Osteocyte (in vitro differentiated cells): ENCODE measurements at regions not wholly inside any gene's neighbourhood (a gene's known extent, or its start where the extent isn't known, plus 50 kb on each side); places are given as distances from the start of the nearest gene placed in this dataset.
A peak's percentile ranks its signal among the peaks of the same experiment; 100 is the strongest.
"Not testable (repeated sequence)": the region's sequence is repeated elsewhere in the genome, so short reads cannot be mapped to it uniquely, and the experiment has no call there.

ENCODE experiments used
- DNase-seq: peaks from one replicate; pipeline ENCODE4 v3.0.0; 2021; ENCODE audit warnings: mixed read lengths; ENCODE audit not compliant: unreplicated experiment; ENCODE audit errors: extremely low spot score
- H3K27ac Mint-ChIP-seq: one replicate; pipeline ENCODE4 v1.8.0; 2021; ENCODE audit warnings: mild to moderate bottlenecking, mixed read lengths; ENCODE audit not compliant: unreplicated experiment
- H3K27me3 Mint-ChIP-seq: one replicate; pipeline ENCODE4 v1.8.0; 2021; ENCODE audit warnings: mixed read lengths; ENCODE audit not compliant: unreplicated experiment
- H3K36me3 Mint-ChIP-seq: one replicate; pipeline ENCODE4 v1.8.0; 2021; ENCODE audit warnings: mixed read lengths; ENCODE audit not compliant: unreplicated experiment
- H3K4me1 Mint-ChIP-seq: one replicate; pipeline ENCODE4 v1.8.0; 2021; ENCODE audit warnings: mixed read lengths; ENCODE audit not compliant: unreplicated experiment
- H3K4me3 Mint-ChIP-seq: one replicate; pipeline ENCODE4 v1.8.0; 2021; ENCODE audit warnings: mild to moderate bottlenecking, moderate library complexity, mixed read lengths; ENCODE audit not compliant: unreplicated experiment
- H3K9me3 Mint-ChIP-seq: one replicate; pipeline ENCODE4 v1.8.0; 2021; ENCODE audit warnings: mixed read lengths; ENCODE audit not compliant: unreplicated experiment
- TF ChIP-seq, protein P1 (sequence below): fragments of 200-600 bp; sonication (generic); IDR thresholded peaks from 2 replicates; pipeline ENCODE4 v1.5.0; 2021; ENCODE audit warnings: antibody characterized with exemption, mild to moderate bottlenecking, moderate library complexity

DNA sequence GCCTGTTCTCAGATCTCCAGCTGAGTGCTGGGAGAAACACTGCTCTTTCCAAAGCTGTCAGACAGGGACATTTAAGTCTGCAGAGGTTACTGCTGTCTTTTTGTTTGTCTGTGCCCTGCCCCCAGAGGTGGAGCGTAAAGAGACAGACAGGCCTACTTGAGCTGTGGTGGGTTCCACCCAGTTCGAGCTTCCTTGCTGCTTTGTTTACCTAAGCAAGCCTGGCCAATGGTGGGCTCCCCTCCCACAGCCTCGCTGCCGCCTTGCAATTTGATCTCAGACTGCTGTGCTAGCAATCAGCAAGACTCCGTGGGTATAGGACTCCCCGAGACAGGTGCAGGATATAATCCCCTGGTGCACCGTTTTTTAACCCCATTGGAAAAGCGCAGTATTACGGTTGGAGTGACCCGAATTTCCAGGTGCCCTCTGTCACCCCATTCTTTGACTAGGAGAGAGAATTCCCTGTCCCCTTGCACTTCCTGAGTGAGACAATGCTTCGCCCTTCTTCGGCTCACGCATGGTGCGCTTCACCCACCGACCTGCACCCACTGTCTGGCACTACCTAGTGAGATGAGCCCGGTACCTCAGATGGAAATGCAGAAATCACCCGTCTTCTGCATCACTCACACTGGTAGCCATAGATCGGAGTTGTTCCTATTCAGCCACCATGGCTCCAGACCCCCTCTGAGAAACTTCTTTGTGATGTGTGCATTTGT lies 650.3 kb upstream of the ALG10B start:
- TF ChIP-seq, protein P1, sequence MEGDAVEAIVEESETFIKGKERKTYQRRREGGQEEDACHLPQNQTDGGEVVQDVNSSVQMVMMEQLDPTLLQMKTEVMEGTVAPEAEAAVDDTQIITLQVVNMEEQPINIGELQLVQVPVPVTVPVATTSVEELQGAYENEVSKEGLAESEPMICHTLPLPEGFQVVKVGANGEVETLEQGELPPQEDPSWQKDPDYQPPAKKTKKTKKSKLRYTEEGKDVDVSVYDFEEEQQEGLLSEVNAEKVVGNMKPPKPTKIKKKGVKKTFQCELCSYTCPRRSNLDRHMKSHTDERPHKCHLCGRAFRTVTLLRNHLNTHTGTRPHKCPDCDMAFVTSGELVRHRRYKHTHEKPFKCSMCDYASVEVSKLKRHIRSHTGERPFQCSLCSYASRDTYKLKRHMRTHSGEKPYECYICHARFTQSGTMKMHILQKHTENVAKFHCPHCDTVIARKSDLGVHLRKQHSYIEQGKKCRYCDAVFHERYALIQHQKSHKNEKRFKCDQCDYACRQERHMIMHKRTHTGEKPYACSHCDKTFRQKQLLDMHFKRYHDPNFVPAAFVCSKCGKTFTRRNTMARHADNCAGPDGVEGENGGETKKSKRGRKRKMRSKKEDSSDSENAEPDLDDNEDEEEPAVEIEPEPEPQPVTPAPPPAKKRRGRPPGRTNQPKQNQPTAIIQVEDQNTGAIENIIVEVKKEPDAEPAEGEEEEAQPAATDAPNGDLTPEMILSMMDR = no peak
- peaks cover 29% of the 10 kb centered on the region for H3K9me3 Mint-ChIP-seq
- no peaks in the 10 kb centered on the region for H3K27me3 Mint-ChIP-seq
- peak; percentile 63 for DNase-seq
- peaks cover 4% of the 10 kb centered on the region for H3K36me3 Mint-ChIP-seq
- no peak overlapping the region for H3K27ac Mint-ChIP-seq
- no peaks in the 10 kb centered on the region for H3K4me1 Mint-ChIP-seq
- no peak overlapping the region for H3K4me3 Mint-ChIP-seq

DNA sequence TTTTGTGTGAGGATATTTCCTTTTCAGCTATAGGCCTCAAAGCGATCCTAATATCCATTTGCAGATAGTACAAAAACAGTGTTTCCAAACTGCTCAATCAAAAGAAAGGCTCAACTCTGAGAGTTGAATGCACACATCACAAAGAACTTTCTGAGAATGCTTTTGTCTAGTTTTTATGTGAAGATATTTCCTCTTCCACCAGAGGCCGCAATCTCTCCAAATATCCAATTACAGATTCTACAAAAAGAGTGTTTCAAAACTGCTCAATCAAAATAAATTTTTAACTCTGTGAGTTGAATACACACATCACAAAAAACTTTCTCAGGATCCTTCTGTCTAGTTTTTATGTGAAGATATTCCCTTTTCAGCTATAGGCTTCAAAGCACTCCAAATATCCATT lies 648.0 kb upstream of the ALG10B start:
- DNase-seq, H3K27me3 Mint-ChIP-seq, H3K4me3 Mint-ChIP-seq, H3K27ac Mint-ChIP-seq, H3K36me3 Mint-ChIP-seq, H3K4me1 Mint-ChIP-seq: not testable (repeated sequence)
- H3K9me3 Mint-ChIP-seq = peaks cover 40% of the 10 kb centered on the region

DNA sequence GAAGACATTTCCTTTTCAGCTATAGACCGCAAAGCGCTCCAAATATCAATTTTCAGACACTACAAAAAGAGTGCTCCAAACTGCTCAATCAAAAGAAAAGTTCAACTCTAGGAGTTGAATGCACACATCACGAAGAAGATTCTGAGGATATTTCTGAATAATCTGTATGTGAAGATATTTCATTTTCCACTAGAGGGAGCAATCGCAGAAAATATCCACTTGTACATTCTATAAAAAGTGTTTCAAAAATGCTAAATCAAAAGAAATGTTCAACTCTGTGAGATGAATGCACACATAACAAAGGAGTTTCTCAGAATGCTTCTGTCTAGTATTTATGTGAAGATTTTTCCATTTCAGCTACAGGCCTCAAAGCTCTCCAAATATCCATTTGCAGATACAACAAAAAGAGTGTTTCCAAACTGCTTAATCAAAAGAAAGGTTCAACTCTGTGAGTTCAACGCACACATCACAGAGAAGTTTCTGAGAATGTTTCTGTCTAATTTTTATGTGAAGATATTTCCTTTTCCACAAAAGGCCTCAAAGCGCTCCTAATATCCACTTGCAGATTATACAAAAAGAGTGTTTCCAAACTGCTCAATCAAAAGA lies 643.8 kb upstream of the ALG10B start:
- DNase-seq = no peak

DNA sequence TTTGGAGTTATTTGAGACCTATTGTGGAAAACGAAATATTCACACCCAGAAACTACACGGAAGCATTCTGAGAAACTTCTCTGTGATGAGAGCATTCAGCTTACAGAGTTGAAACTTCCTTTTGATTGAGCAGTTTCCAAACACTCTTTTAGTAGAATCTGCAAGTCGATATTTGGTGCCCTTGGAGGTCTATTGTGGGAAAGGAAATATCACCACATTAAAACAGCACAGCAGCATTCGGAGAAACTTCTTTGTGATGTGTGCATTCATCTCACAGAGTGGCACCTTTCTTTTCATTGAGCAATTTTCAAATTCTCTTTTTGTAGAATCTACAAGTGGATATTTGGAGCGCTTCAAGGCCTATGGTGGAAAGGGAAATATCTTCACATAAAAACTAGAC lies 595.7 kb upstream of the ALG10B start:
- TF ChIP-seq, protein P1 = no peak
- Mint-ChIP-seq H3K4me3 (no peak overlapping the region), H3K36me3 (no peaks in the 10 kb centered on the region), H3K9me3 (peaks cover 20% of the 10 kb centered on the region), H3K4me1 (no peaks in the 10 kb centered on the region), H3K27ac (no peak overlapping the region), H3K27me3 (no peaks in the 10 kb centered on the region)
- DNase-seq = no peak

More for the DNA sequence above, 643.8 kb upstream of the ALG10B start:
- TF ChIP-seq, protein P1 = no peak
- H3K27ac Mint-ChIP-seq = no peak overlapping the region
- no peak overlapping the region for H3K4me3 Mint-ChIP-seq
- no peaks in the 10 kb centered on the region for H3K27me3 Mint-ChIP-seq
- no peaks in the 10 kb centered on the region for H3K36me3 Mint-ChIP-seq
- peaks cover 59% of the 10 kb centered on the region for H3K9me3 Mint-ChIP-seq
- no peaks in the 10 kb centered on the region for H3K4me1 Mint-ChIP-seq

DNA sequence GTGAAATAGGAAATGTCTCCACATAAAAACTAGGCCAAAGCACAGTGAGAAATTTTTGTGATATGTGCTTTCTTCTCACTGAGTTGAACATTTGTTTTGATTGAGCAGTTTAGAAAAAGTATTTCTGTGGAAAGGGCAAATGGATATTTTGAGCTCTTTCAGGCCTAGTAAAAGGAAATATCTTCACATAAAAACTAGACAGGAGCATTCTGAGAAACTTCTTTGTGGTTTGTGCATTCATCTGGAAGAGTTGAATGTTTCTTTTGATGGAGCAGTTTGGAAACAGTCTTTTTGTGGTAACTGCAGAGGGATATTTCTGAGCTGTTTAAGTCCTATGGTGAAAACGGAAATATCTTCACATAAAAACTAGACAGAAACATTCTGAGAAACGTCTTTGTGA lies 582.7 kb upstream of the ALG10B start:
- H3K36me3 Mint-ChIP-seq = no peaks in the 10 kb centered on the region
- TF ChIP-seq, protein P1 = no peak
- no peak overlapping the region for H3K27ac Mint-ChIP-seq
- no peaks in the 10 kb centered on the region for H3K4me1 Mint-ChIP-seq
- H3K4me3 Mint-ChIP-seq = no peak overlapping the region
- no peaks in the 10 kb centered on the region for H3K27me3 Mint-ChIP-seq
- DNase-seq = no peak
- H3K9me3 Mint-ChIP-seq = peaks cover 53% of the 10 kb centered on the region
